ENCODE measurements at regions not wholly inside any gene's neighbourhood (a gene's known extent, or its start where the extent isn't known, plus 50 kb on each side); places are given as distances from the start of the nearest gene placed in this dataset.

DNA sequence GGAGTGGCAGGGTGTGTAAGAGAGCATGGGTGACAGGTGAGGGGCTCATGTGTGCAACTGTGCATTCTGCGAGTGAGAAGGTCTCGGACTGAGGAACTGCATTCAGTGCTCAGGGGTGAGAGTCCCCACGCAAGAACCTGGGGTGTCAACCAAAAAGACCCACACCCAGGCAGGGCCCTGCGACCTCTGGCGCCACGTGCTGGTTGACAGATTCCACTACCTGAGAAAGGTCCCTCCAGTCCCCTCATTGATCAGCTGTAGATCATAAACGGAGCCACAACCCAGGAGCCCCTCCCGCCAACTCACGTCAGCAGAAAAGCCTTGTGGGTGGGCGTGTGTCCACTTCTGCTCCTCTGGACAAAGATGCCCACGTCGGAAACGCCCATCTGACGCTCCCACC, 98.7 kb downstream of the ASCL4 start:
- TF ChIP-seq POLR2AphosphoS5 (IDR thresholded peaks at IDR 0.05): no peak
- TF ChIP-seq, protein P1, sequence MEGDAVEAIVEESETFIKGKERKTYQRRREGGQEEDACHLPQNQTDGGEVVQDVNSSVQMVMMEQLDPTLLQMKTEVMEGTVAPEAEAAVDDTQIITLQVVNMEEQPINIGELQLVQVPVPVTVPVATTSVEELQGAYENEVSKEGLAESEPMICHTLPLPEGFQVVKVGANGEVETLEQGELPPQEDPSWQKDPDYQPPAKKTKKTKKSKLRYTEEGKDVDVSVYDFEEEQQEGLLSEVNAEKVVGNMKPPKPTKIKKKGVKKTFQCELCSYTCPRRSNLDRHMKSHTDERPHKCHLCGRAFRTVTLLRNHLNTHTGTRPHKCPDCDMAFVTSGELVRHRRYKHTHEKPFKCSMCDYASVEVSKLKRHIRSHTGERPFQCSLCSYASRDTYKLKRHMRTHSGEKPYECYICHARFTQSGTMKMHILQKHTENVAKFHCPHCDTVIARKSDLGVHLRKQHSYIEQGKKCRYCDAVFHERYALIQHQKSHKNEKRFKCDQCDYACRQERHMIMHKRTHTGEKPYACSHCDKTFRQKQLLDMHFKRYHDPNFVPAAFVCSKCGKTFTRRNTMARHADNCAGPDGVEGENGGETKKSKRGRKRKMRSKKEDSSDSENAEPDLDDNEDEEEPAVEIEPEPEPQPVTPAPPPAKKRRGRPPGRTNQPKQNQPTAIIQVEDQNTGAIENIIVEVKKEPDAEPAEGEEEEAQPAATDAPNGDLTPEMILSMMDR (IDR thresholded peaks at IDR 0.05): no peak
- no peak for TF ChIP-seq POLR2A (IDR thresholded peaks at IDR 0.05)
- no peak for TF ChIP-seq EP300 (IDR thresholded peaks at IDR 0.05)
